Activated T-helper 17 cell treated with anti-CD3 and anti-CD28 coated beads, Interleukin-2, amount 50 U/mL, for 72 hours (primary cell): ENCODE measurements at regions not wholly inside any gene's neighbourhood (a gene's known extent, or its start where the extent isn't known, plus 50 kb on each side); places are given as distances from the start of the nearest gene placed in this dataset.
"Not testable (repeated sequence)": the region's sequence is repeated elsewhere in the genome, so short reads cannot be mapped to it uniquely, and the experiment has no call there.

Experiments used
- ATAC-seq: fragments of 150-1000 bp; cut with Tn5 transposase; replicated peaks from 2 replicates; pipeline ENCODE4 v1.10.0; 2021; ENCODE audit warnings: mild to moderate bottlenecking, moderate library complexity
- H3K27ac Mint-ChIP-seq: one replicate; pipeline ENCODE4 v1.8.0; 2022; ENCODE audit warnings: mixed read lengths
- H3K27me3 Mint-ChIP-seq: one replicate; pipeline ENCODE4 v1.8.0; 2022; ENCODE audit warnings: mixed read lengths
- H3K36me3 Mint-ChIP-seq: one replicate; pipeline ENCODE4 v1.8.0; 2022; ENCODE audit warnings: low read depth, mild to moderate bottlenecking, mixed read lengths
- H3K4me1 Mint-ChIP-seq: one replicate; pipeline ENCODE4 v1.8.0; 2022; ENCODE audit warnings: mixed read lengths
- H3K4me3 Mint-ChIP-seq: one replicate; pipeline ENCODE4 v1.8.0; 2022; ENCODE audit warnings: mild to moderate bottlenecking, mixed read lengths
- H3K9me3 Mint-ChIP-seq: one replicate; pipeline ENCODE4 v1.8.0; 2022; ENCODE audit warnings: mixed read lengths

DNA sequence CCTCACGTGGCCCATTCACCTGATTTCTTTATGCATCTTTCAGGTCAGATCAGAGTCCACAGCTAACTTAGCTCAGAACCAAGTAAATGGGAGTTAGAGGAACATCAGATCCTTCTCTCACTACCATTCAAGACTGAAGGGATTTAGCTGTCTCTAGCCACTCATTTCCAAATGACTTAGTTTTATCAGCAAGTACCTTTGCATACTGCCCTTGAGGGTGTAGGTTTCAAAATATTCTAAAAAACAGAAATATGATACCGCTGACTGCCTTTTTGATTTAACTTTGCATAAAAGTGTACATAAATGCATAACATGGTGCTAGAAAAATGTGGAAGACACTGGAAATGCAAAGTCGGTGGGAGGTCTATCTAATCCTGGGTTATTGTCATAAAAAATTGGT, 500.6 kb upstream of the CHORDC1 start:
- H3K9me3 Mint-ChIP-seq = peaks cover 4% of the 10 kb centered on the region
- H3K27ac Mint-ChIP-seq = no peak overlapping the region
- H3K4me3 Mint-ChIP-seq = no peak overlapping the region
- no peak for ATAC-seq
- no peaks in the 10 kb centered on the region for H3K36me3 Mint-ChIP-seq
- no peaks in the 10 kb centered on the region for H3K4me1 Mint-ChIP-seq
- H3K27me3 Mint-ChIP-seq = no peaks in the 10 kb centered on the region

DNA sequence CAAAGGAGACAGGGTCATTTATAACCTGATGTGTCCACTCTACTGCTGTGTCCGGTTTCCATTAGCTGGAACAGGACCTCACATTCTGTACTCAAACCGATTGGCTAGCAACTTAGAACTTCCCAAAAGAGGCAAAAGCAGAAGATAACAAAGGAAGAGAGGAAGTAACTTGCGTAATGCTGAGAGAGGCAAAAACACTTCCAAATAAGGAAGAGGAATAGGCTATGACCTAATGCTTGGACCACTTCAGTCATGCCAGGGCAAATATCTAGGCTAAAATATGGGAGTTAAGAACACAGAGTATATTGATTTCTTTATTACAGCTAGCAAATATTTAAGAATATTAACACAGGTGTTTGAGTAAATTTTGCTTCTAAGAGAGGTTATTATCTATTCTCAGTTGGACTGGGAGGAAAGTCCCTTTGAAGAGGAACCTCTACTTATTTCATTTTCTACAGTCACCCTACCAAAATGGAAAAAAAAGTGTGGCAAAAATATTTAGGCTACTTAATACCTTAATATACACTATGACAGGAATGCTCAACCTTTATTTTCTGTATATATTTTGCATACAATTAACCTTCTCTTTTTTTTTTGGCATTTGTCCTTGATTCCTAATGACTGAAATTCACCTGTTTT, 499.8 kb upstream of the CHORDC1 start:
- no peaks in the 10 kb centered on the region for H3K4me1 Mint-ChIP-seq
- peaks cover 4% of the 10 kb centered on the region for H3K9me3 Mint-ChIP-seq
- H3K4me3 Mint-ChIP-seq = no peak overlapping the region
- no peaks in the 10 kb centered on the region for H3K27me3 Mint-ChIP-seq
- no peak overlapping the region for H3K27ac Mint-ChIP-seq
- no peak for ATAC-seq
- no peaks in the 10 kb centered on the region for H3K36me3 Mint-ChIP-seq

- H3K4me1 Mint-ChIP-seq = no peaks in the 10 kb centered on the region
- H3K27ac Mint-ChIP-seq = no peak overlapping the region
- H3K9me3 Mint-ChIP-seq = peaks cover 21% of the 10 kb centered on the region
- no peaks in the 10 kb centered on the region for H3K27me3 Mint-ChIP-seq
- no peak overlapping the region for H3K4me3 Mint-ChIP-seq
- no peak for ATAC-seq
- no peaks in the 10 kb centered on the region for H3K36me3 Mint-ChIP-seq
These were observed 494.7 kb upstream of the CHORDC1 start for GRCh38 chr11:90717522-90717921.

- no peaks in the 10 kb centered on the region for H3K4me1 Mint-ChIP-seq
- H3K36me3 Mint-ChIP-seq = no peaks in the 10 kb centered on the region
- H3K27me3 Mint-ChIP-seq = no peaks in the 10 kb centered on the region
- H3K9me3 Mint-ChIP-seq = peaks cover 24% of the 10 kb centered on the region
- no peak overlapping the region for H3K4me3 Mint-ChIP-seq
- H3K27ac Mint-ChIP-seq = no peak overlapping the region
- ATAC-seq = no peak
These were observed 482.8 kb upstream of the CHORDC1 start for GRCh38 chr11:90705661-90706060.

DNA sequence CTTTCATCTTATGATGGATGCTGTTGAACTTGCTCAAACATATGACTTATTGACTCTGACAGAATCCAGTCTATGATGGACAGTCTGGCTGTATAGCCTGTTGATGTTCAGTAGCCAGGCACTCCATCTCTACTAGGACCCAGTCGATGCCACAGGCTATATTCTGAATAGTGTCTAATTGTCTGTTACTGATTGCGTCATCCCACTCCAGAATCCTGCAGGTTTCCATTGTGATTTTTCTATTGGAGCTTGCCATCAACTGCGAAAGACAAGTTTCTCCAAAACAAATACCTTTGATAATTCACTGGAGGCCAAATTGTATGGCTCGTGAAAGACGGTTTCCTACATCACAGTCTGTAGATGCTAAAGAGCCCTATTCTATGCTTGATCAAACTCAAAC, 481.7 kb upstream of the CHORDC1 start:
- H3K27ac Mint-ChIP-seq = no peak overlapping the region
- no peak overlapping the region for H3K4me3 Mint-ChIP-seq
- H3K4me1 Mint-ChIP-seq = no peaks in the 10 kb centered on the region
- H3K27me3 Mint-ChIP-seq = no peaks in the 10 kb centered on the region
- no peak for ATAC-seq
- peaks cover 24% of the 10 kb centered on the region for H3K9me3 Mint-ChIP-seq
- no peaks in the 10 kb centered on the region for H3K36me3 Mint-ChIP-seq

- Mint-ChIP-seq H3K4me3 (no peak overlapping the region), H3K4me1 (no peaks in the 10 kb centered on the region), H3K36me3 (no peaks in the 10 kb centered on the region), H3K9me3 (peaks cover 20% of the 10 kb centered on the region), H3K27me3 (no peaks in the 10 kb centered on the region), H3K27ac (no peak overlapping the region)
- no peak for ATAC-seq
These were observed 478.9 kb upstream of the CHORDC1 start for GRCh38 chr11:90701716-90702115.

DNA sequence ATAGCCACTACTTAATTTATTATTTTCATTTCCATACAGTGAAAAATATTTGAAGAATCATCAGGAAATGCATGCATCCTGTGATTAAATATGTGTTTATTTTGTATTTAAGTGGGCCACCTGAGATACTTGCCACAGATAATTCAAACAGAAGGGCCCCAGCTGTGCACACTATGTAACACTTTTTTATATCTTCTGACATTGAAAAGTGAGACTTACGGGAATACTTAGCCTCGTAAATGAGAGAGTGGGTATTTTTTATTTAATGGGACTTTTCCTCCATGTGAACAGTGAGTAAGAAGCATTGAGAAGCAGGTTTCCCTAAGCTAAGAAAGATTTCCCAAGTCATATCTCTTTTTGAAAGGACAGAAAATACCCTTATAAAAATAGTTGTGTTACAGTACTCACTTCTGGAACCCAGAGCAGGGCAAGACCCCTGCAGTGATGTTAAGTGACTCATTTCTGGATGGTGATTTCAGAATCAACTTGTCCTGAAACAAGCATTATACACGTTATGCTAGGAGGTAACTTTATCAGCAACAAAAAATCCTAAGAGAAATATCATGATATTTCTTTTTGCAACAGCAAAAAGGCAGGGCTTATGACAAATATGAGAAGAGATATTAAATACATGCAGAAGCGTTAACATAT, 478.1 kb upstream of the CHORDC1 start:
- no peaks in the 10 kb centered on the region for H3K36me3 Mint-ChIP-seq
- ATAC-seq = no peak
- no peaks in the 10 kb centered on the region for H3K27me3 Mint-ChIP-seq
- no peak overlapping the region for H3K4me3 Mint-ChIP-seq
- H3K27ac Mint-ChIP-seq = no peak overlapping the region
- no peaks in the 10 kb centered on the region for H3K4me1 Mint-ChIP-seq
- peaks cover 17% of the 10 kb centered on the region for H3K9me3 Mint-ChIP-seq

GRCh38 chr11:90699791-90700400, 477.0 kb upstream of the CHORDC1 start:
- Mint-ChIP-seq H3K4me1 (no peaks in the 10 kb centered on the region), H3K9me3 (peaks cover 15% of the 10 kb centered on the region), H3K27me3 (no peaks in the 10 kb centered on the region), H3K27ac (no peak overlapping the region), H3K4me3 (no peak overlapping the region), H3K36me3 (no peaks in the 10 kb centered on the region)
- ATAC-seq = no peak

GRCh38 chr11:90698238-90698637, 475.4 kb upstream of the CHORDC1 start:
- H3K27me3 Mint-ChIP-seq = no peaks in the 10 kb centered on the region
- H3K4me1 Mint-ChIP-seq = no peaks in the 10 kb centered on the region
- H3K36me3 Mint-ChIP-seq = no peaks in the 10 kb centered on the region
- no peak overlapping the region for H3K4me3 Mint-ChIP-seq
- no peak overlapping the region for H3K27ac Mint-ChIP-seq
- peaks cover 14% of the 10 kb centered on the region for H3K9me3 Mint-ChIP-seq
- no peak for ATAC-seq

- not testable (repeated sequence) for H3K36me3 Mint-ChIP-seq, H3K4me1 Mint-ChIP-seq, H3K27ac Mint-ChIP-seq, H3K27me3 Mint-ChIP-seq, H3K4me3 Mint-ChIP-seq, ATAC-seq
- H3K9me3 Mint-ChIP-seq = peaks cover 14% of the 10 kb centered on the region
These were observed 452.6 kb upstream of the CHORDC1 start for GRCh38 chr11:90675496-90675895.

GRCh38 chr11:90669094-90669493, 446.2 kb upstream of the CHORDC1 start:
- no peak for ATAC-seq
- Mint-ChIP-seq H3K27ac (no peak overlapping the region), H3K27me3 (no peaks in the 10 kb centered on the region), H3K4me3 (no peak overlapping the region), H3K9me3 (peaks cover 3% of the 10 kb centered on the region), H3K36me3 (no peaks in the 10 kb centered on the region), H3K4me1 (no peaks in the 10 kb centered on the region)

DNA sequence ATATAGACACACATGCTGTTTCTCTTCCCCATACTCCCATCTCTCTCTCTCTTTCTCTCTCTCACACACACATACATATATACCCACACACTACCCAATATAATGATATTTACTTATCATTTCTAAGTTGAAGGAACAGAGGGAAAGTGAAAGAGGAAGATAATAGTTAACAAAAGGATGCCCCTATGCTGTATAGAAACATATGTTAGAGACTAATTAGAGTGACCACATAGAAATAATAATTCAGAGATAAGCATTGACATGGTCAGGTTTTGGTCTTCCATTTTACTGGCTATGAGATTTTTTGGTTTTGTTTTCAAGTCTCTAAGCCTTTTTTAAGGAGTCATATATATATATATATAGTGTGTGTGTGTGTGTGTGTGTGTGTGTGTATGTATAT, 445.7 kb upstream of the CHORDC1 start:
- Mint-ChIP-seq H3K9me3 (peaks cover 3% of the 10 kb centered on the region), H3K4me1 (no peaks in the 10 kb centered on the region), H3K27me3 (no peaks in the 10 kb centered on the region), H3K4me3 (no peak overlapping the region), H3K27ac (no peak overlapping the region), H3K36me3 (no peaks in the 10 kb centered on the region)
- no peak for ATAC-seq

- Mint-ChIP-seq H3K4me3 (no peak overlapping the region), H3K36me3 (no peaks in the 10 kb centered on the region), H3K9me3 (no peaks in the 10 kb centered on the region), H3K27me3 (no peaks in the 10 kb centered on the region), H3K4me1 (no peaks in the 10 kb centered on the region), H3K27ac (no peak overlapping the region)
- ATAC-seq = no peak
These were observed 438.4 kb upstream of the CHORDC1 start for GRCh38 chr11:90661233-90661632.

DNA sequence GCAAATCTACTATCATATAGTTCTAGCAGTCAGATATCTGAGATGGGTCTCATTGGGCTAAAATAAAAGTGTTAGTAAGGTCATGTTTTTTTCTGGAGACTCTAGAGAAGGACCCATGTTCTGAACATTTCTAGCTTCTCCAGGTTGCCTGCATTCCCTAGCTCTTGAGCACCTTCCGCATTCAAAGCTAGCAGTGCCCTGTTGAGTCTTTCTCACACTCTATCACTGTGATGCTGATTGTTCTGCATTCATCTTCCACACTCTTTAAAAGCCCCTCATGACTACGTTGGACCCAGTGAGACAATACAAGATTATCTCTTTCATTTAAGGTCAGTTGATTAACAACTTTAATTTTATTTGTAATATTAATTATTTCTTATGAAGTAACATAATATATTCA, 433.3 kb upstream of the CHORDC1 start:
- H3K36me3 Mint-ChIP-seq = no peaks in the 10 kb centered on the region
- H3K27me3 Mint-ChIP-seq = no peaks in the 10 kb centered on the region
- no peak overlapping the region for H3K4me3 Mint-ChIP-seq

DNA sequence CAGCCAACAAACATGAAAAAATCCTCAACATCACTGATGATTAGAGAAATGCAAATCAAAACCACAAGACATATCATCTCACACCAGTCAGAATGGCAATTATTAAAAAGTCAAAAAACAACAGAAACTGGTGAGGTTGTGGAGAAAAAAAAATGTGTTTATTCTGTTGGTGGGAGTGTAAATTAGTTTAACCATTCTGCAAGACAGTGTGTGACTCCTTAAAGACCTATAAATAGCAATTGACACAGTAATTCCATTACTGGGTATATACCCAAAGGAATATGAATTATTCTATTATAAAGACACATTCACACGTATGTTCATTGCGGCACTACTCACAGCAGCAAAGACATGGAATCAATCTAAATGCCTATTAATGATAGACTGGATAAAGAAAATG, 427.3 kb upstream of the CHORDC1 start:
- no peaks in the 10 kb centered on the region for H3K27me3 Mint-ChIP-seq
- H3K4me3 Mint-ChIP-seq = no peak overlapping the region
- H3K4me1 Mint-ChIP-seq = peaks cover 3% of the 10 kb centered on the region
- peaks cover 6% of the 10 kb centered on the region for H3K9me3 Mint-ChIP-seq
- H3K36me3 Mint-ChIP-seq = no peaks in the 10 kb centered on the region
- no peak for ATAC-seq
- H3K27ac Mint-ChIP-seq = no peak overlapping the region

More for the DNA sequence above, 433.3 kb upstream of the CHORDC1 start:
- Mint-ChIP-seq H3K4me1 (peaks cover 3% of the 10 kb centered on the region), H3K27ac (no peak overlapping the region), H3K9me3 (peaks cover 3% of the 10 kb centered on the region)
- no peak for ATAC-seq
